ENCODE measurements at regions not wholly inside any gene's neighbourhood (a gene's known extent, or its start where the extent isn't known, plus 50 kb on each side); places are given as distances from the start of the nearest gene placed in this dataset.
A peak's percentile ranks its signal among the peaks of the same experiment; 100 is the strongest.

GRCh38 chr5:29229461-29229860 is 1964.0 kb upstream of the CDH6 start:
- H3K4me1 ChIP-seq (ENCODE audit: low read length), result no peaks in the 10 kb centered on the region
- H3K36me3 ChIP-seq (replicated peaks; ENCODE audit: low read depth, low read length), result no peaks in the 10 kb centered on the region
- no peak overlapping the region for H2AFZ ChIP-seq (ENCODE audit: low read depth, low read length)
- no peak overlapping the region for H3K4me3 ChIP-seq (ENCODE audit: low read length)
- H3K9ac ChIP-seq (ENCODE audit: low read length), result no peak overlapping the region
- TF ChIP-seq CTCF (IDR thresholded peaks at IDR 0.05; ENCODE audit: low read depth, low read length) (no peak), EZH2phosphoT487 (IDR thresholded peaks at IDR 0.05; ENCODE audit: low read depth) (no peak)
- no peak overlapping the region for H3K27ac ChIP-seq (ENCODE audit: low read length)
- H3K79me2 ChIP-seq (ENCODE audit: low read length), result no peaks in the 10 kb centered on the region
- H3K4me2 ChIP-seq (ENCODE audit: low read length), result no peak overlapping the region
- H4K20me1 ChIP-seq (ENCODE audit: insufficient read depth, low read length), result no peaks in the 10 kb centered on the region
- H3K27me3 ChIP-seq (ENCODE audit: low read depth, low read length), result no peaks in the 10 kb centered on the region
- no peaks in the 10 kb centered on the region for H3K9me3 ChIP-seq (ENCODE audit: insufficient read depth, low read length)

GRCh38 chr5:29218138-29218537 is 1975.3 kb upstream of the CDH6 start:
- H3K27me3 ChIP-seq (ENCODE audit: low read depth, low read length), result no peaks in the 10 kb centered on the region
- peak; percentile 27; the same call in 1 of the 2 replicates for TF ChIP-seq CTCF (IDR thresholded peaks at IDR 0.05; ENCODE audit: low read depth, low read length)
- TF ChIP-seq EZH2phosphoT487 (IDR thresholded peaks at IDR 0.05; ENCODE audit: low read depth), result no peak
- no peak overlapping the region for H3K9ac ChIP-seq (ENCODE audit: low read length)
- no peaks in the 10 kb centered on the region for H3K4me1 ChIP-seq (ENCODE audit: low read length)
- H3K36me3 ChIP-seq (replicated peaks; ENCODE audit: low read depth, low read length), result no peaks in the 10 kb centered on the region
- no peaks in the 10 kb centered on the region for H3K9me3 ChIP-seq (ENCODE audit: insufficient read depth, low read length)
- no peak overlapping the region for H3K4me3 ChIP-seq (ENCODE audit: low read length)
- no peak overlapping the region for H3K4me2 ChIP-seq (ENCODE audit: low read length)
- H2AFZ ChIP-seq (ENCODE audit: low read depth, low read length), result no peak overlapping the region
- no peak overlapping the region for H3K27ac ChIP-seq (ENCODE audit: low read length)
- H4K20me1 ChIP-seq (ENCODE audit: insufficient read depth, low read length), result no peaks in the 10 kb centered on the region
- no peaks in the 10 kb centered on the region for H3K79me2 ChIP-seq (ENCODE audit: low read length)

- Histone ChIP-seq H4K20me1 (ENCODE audit: insufficient read depth, low read length) (no peaks in the 10 kb centered on the region), H3K4me2 (ENCODE audit: low read length) (no peak overlapping the region), H3K36me3 (replicated peaks; ENCODE audit: low read depth, low read length) (no peaks in the 10 kb centered on the region), H3K9ac (ENCODE audit: low read length) (no peak overlapping the region), H3K27me3 (ENCODE audit: low read depth, low read length) (no peaks in the 10 kb centered on the region), H3K9me3 (ENCODE audit: insufficient read depth, low read length) (no peaks in the 10 kb centered on the region), H3K4me1 (ENCODE audit: low read length) (no peaks in the 10 kb centered on the region), H2AFZ (ENCODE audit: low read depth, low read length) (no peak overlapping the region), H3K79me2 (ENCODE audit: low read length) (no peaks in the 10 kb centered on the region), H3K4me3 (ENCODE audit: low read length) (no peak overlapping the region), H3K27ac (ENCODE audit: low read length) (no peak overlapping the region)
- TF ChIP-seq CTCF (IDR thresholded peaks at IDR 0.05; ENCODE audit: low read depth, low read length) (no peak), EZH2phosphoT487 (IDR thresholded peaks at IDR 0.05; ENCODE audit: low read depth) (no peak)
Measured at GRCh38 chr5:29214839-29215238, 1978.6 kb upstream of the CDH6 start.

GRCh38 chr5:29213475-29213874 is 1980.0 kb upstream of the CDH6 start:
- no peaks in the 10 kb centered on the region for H3K79me2 ChIP-seq (ENCODE audit: low read length)
- no peaks in the 10 kb centered on the region for H4K20me1 ChIP-seq (ENCODE audit: insufficient read depth, low read length)
- no peaks in the 10 kb centered on the region for H3K27me3 ChIP-seq (ENCODE audit: low read depth, low read length)
- H3K9me3 ChIP-seq (ENCODE audit: insufficient read depth, low read length), result no peaks in the 10 kb centered on the region
- H3K4me3 ChIP-seq (ENCODE audit: low read length), result no peak overlapping the region
- H2AFZ ChIP-seq (ENCODE audit: low read depth, low read length), result no peak overlapping the region
- H3K9ac ChIP-seq (ENCODE audit: low read length), result no peak overlapping the region
- TF ChIP-seq EZH2phosphoT487 (IDR thresholded peaks at IDR 0.05; ENCODE audit: low read depth) (no peak), CTCF (IDR thresholded peaks at IDR 0.05; ENCODE audit: low read depth, low read length) (no peak)
- H3K4me1 ChIP-seq (ENCODE audit: low read length), result no peaks in the 10 kb centered on the region
- no peak overlapping the region for H3K4me2 ChIP-seq (ENCODE audit: low read length)
- H3K36me3 ChIP-seq (replicated peaks; ENCODE audit: low read depth, low read length), result no peaks in the 10 kb centered on the region
- H3K27ac ChIP-seq (ENCODE audit: low read length), result no peak overlapping the region

All from OCI-LY3 (cell line).